OCI-LY1 (cell line): ENCODE measurements at regions not wholly inside any gene's neighbourhood (a gene's known extent, or its start where the extent isn't known, plus 50 kb on each side); places are given as distances from the start of the nearest gene placed in this dataset.

Source experiments
- H2AFZ ChIP-seq: fragments of 200-600 bp; sonication (generic), shearing (Covaris generic); 2 replicates; pipeline ENCODE4 v1.6.0; 2014; ENCODE audit warnings: antibody characterized with exemption, mild to moderate bottlenecking, low read length
- H3F3A ChIP-seq: fragments of 200-600 bp; sonication (generic), shearing (Covaris generic); 2 replicates; pipeline ENCODE4 v1.6.0; 2014; ENCODE audit warnings: mild to moderate bottlenecking, antibody characterized with exemption, low read length, moderate library complexity; ENCODE audit not compliant: insufficient read depth
- H3K27ac ChIP-seq: fragments of 200-600 bp; sonication (generic); 2 replicates; pipeline ENCODE4 v1.5.1; 2014; ENCODE audit warnings: low read length, mixed run types, mild to moderate bottlenecking, low read depth; ENCODE audit not compliant: poor library complexity, severe bottlenecking
- H3K27me3 ChIP-seq: fragments of 200-600 bp; sonication (generic); 2 replicates; pipeline ENCODE4 v1.6.0; 2014; ENCODE audit warnings: antibody characterized with exemption, mild to moderate bottlenecking, low read length, moderate library complexity; ENCODE audit not compliant: insufficient read depth
- H3K36me3 ChIP-seq: fragments of 200-600 bp; sonication (generic); 2 replicates; pipeline ENCODE4 v1.6.1; 2014; ENCODE audit warnings: mild to moderate bottlenecking, antibody characterized with exemption, low read length, moderate library complexity, mixed read lengths; ENCODE audit not compliant: insufficient read depth
- H3K4me1 ChIP-seq: fragments of 200-600 bp; sonication (generic); 2 replicates; pipeline ENCODE4 v1.5.1; 2014; ENCODE audit warnings: mild to moderate bottlenecking, low read length, moderate library complexity; ENCODE audit not compliant: insufficient read depth, severe bottlenecking
- H3K4me2 ChIP-seq: fragments of 200-600 bp; sonication (generic), shearing (Covaris generic); 2 replicates; pipeline ENCODE4 v1.6.1; 2014; ENCODE audit warnings: low read length
- H3K4me3 ChIP-seq: fragments of 200-600 bp; sonication (generic); 2 replicates; pipeline ENCODE4 v1.5.1; 2014; ENCODE audit warnings: low read length, low read depth, mild to moderate bottlenecking, mixed read lengths; ENCODE audit not compliant: poor library complexity, severe bottlenecking
- H3K79me2 ChIP-seq: fragments of 200-600 bp; shearing (Covaris generic); 2 replicates; pipeline ENCODE4 v1.6.1; 2016; ENCODE audit warnings: mixed run types, low read length, mixed read lengths; ENCODE audit not compliant: insufficient read depth
- H3K9ac ChIP-seq: fragments of 200-600 bp; sonication (generic), shearing (Covaris generic); 2 replicates; pipeline ENCODE4 v1.6.1; 2014; ENCODE audit warnings: mild to moderate bottlenecking, low read length, mixed read lengths
- H3K9me2 ChIP-seq: fragments of 200-600 bp; sonication (generic), shearing (Covaris generic); 2 replicates; pipeline ENCODE4 v1.6.1; 2014; ENCODE audit warnings: low read depth, mild to moderate bottlenecking, low read length, mixed read lengths
- H3K9me3 ChIP-seq: fragments of 200-600 bp; shearing (Covaris generic); 2 replicates; pipeline ENCODE4 v1.6.1; 2014; ENCODE audit warnings: low read length, mixed read lengths
- H4K20me1 ChIP-seq: fragments of 200-600 bp; sonication (generic), shearing (Covaris generic); 2 replicates; pipeline ENCODE4 v1.6.0; 2016; ENCODE audit warnings: mild to moderate bottlenecking, low read length; ENCODE audit not compliant: insufficient read depth
- EZH2 ChIP-seq: fragments of 200-600 bp; sonication (generic), shearing (Covaris generic); IDR thresholded peaks from 2 replicates; pipeline ENCODE4 v1.8.0; 2017; ENCODE audit warnings: borderline replicate concordance, mixed run types, mild to moderate bottlenecking, antibody characterized with exemption, low read length, moderate library complexity, mixed read lengths
- TF ChIP-seq, protein P1 (sequence below): fragments of 200-600 bp; sonication (generic), shearing (Covaris generic); IDR thresholded peaks from 2 replicates; pipeline ENCODE4 v1.5.1; 2017; ENCODE audit warnings: mild to moderate bottlenecking, antibody characterized with exemption, low read length, moderate library complexity, mixed read lengths

- Histone ChIP-seq H3K4me1 (peaks cover 9% of the 10 kb centered on the region), H3K27ac (no peak overlapping the region), H3K9ac (no peak overlapping the region), H4K20me1 (no peaks in the 10 kb centered on the region), H3K36me3 (no peaks in the 10 kb centered on the region), H3K9me3 (no peaks in the 10 kb centered on the region), H2AFZ (no peak overlapping the region), H3F3A (no peaks in the 10 kb centered on the region), H3K79me2 (no peaks in the 10 kb centered on the region), H3K4me2 (no peak overlapping the region), H3K27me3 (no peaks in the 10 kb centered on the region), H3K9me2 (no peaks in the 10 kb centered on the region), H3K4me3 (no peak overlapping the region)
- TF ChIP-seq EZH2 = no peak
- TF ChIP-seq, protein P1, sequence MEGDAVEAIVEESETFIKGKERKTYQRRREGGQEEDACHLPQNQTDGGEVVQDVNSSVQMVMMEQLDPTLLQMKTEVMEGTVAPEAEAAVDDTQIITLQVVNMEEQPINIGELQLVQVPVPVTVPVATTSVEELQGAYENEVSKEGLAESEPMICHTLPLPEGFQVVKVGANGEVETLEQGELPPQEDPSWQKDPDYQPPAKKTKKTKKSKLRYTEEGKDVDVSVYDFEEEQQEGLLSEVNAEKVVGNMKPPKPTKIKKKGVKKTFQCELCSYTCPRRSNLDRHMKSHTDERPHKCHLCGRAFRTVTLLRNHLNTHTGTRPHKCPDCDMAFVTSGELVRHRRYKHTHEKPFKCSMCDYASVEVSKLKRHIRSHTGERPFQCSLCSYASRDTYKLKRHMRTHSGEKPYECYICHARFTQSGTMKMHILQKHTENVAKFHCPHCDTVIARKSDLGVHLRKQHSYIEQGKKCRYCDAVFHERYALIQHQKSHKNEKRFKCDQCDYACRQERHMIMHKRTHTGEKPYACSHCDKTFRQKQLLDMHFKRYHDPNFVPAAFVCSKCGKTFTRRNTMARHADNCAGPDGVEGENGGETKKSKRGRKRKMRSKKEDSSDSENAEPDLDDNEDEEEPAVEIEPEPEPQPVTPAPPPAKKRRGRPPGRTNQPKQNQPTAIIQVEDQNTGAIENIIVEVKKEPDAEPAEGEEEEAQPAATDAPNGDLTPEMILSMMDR = peak; percentile 85
Measured at GRCh38 chr14:21913759-21914158, 240.1 kb upstream of the OR4E1 start.

DNA sequence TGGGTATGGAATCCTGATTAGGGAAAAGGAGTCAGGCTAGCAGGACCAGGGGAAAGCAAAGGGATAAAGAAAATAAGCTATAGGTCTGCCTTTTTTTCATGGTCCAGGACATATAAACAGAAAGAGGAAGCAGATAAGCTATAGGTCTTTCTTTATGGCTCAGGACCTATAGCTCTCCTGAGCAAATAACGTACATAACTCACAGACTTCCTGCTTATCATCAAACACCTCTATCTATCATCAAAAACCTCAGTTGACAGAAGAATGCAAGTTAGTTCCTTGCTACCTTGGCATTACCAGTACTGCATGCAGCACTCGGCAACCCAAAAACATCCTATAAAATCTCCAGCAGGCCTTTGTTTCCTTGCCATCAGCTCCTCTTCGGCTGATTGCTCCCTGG, 238.7 kb upstream of the OR4E1 start:
- Histone ChIP-seq H2AFZ (no peak overlapping the region), H3K9ac (no peak overlapping the region), H3K4me2 (no peak overlapping the region), H4K20me1 (no peaks in the 10 kb centered on the region), H3K9me2 (no peaks in the 10 kb centered on the region), H3K4me1 (no peaks in the 10 kb centered on the region), H3K27me3 (no peaks in the 10 kb centered on the region), H3K79me2 (no peaks in the 10 kb centered on the region), H3K4me3 (no peak overlapping the region), H3K36me3 (no peaks in the 10 kb centered on the region), H3K9me3 (no peaks in the 10 kb centered on the region), H3F3A (no peaks in the 10 kb centered on the region), H3K27ac (no peak overlapping the region)
- TF ChIP-seq, protein P1 = no peak
- TF ChIP-seq EZH2 = no peak

DNA sequence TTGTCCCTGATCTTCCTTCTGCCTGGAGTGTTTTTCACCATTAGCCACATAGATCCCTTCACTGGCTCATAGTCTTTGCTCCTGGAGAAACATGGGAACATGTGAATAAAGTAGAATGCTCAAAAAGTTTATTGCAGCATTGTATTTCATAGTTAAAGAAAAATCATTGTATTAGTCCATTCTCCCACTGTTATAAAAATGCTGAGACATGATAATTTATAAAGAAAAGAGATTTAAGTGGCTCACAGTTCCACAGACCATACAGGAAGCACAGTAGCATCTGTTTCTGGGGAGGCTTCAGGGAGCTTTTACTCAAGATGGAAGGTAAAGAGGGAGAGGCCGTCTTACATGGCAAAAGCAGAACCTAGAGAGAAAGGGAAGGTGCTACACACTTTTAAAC, 238.3 kb upstream of the OR4E1 start:
- TF ChIP-seq EZH2 = no peak
- TF ChIP-seq, protein P1 = no peak
- no peak overlapping the region for H3K4me2 ChIP-seq

More for the DNA sequence above, 238.3 kb upstream of the OR4E1 start:
- H4K20me1 ChIP-seq = no peaks in the 10 kb centered on the region
- no peaks in the 10 kb centered on the region for H3K9me2 ChIP-seq
- no peak overlapping the region for H3K27ac ChIP-seq
- no peaks in the 10 kb centered on the region for H3F3A ChIP-seq
- H3K9me3 ChIP-seq = no peaks in the 10 kb centered on the region
- no peaks in the 10 kb centered on the region for H3K36me3 ChIP-seq
- no peaks in the 10 kb centered on the region for H3K79me2 ChIP-seq
- no peak overlapping the region for H2AFZ ChIP-seq
- no peak overlapping the region for H3K9ac ChIP-seq
- H3K4me3 ChIP-seq = no peak overlapping the region
- no peaks in the 10 kb centered on the region for H3K27me3 ChIP-seq
- H3K4me1 ChIP-seq = no peaks in the 10 kb centered on the region
